ENCODE measurements at regions not wholly inside any gene's neighbourhood (a gene's known extent, or its start where the extent isn't known, plus 50 kb on each side); places are given as distances from the start of the nearest gene placed in this dataset.

DNA sequence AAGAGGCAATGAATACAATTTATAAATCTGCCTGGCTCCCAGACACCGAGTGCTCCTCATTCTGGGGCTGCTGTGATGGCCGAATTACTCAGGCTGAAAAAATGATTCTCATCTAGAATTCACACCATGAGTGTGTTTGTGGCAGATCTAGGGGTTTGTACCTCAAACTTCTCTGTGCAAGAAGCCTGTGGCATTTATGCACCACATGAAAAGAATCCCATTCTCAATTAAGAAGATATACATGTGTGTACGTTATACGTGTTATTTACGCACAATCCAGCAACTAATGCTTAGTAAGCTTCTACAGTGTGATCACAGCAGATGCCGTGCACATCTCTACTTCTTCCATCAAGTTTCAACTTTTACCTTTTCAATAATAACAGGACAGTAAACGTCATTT, 476.8 kb downstream of the SHQ1 start:
- DNase-seq (ENCODE audit: low spot score) (no peak), ATAC-seq (no peak)
- peaks cover 14% of the 10 kb centered on the region; the same call in 2 of the 3 replicates for H3K36me3 Mint-ChIP-seq (ENCODE audit: low read depth)
- H3K27me3 ChIP-seq (ENCODE audit: insufficient read depth) = no peaks in the 10 kb centered on the region
- H3K4me3 ChIP-seq = no peak overlapping the region
- H3K4me3 Mint-ChIP-seq = no peak overlapping the region
- no peaks in the 10 kb centered on the region for H3K36me3 ChIP-seq (ENCODE audit: insufficient read depth)
- no peak overlapping the region for H3K4me2 ChIP-seq
- no peaks in the 10 kb centered on the region for H3F3A ChIP-seq (replicated peaks; ENCODE audit: low read depth)
- H3K27ac ChIP-seq (ENCODE audit: low read depth) = no peak overlapping the region
- peaks cover 3% of the 10 kb centered on the region for H3K27me3 Mint-ChIP-seq (ENCODE audit: insufficient read depth, low read depth, poor library complexity)
- no peaks in the 10 kb centered on the region for H4K20me1 ChIP-seq (replicated peaks; ENCODE audit: insufficient read depth)
- no peak overlapping the region for H3K27ac Mint-ChIP-seq
- no peak overlapping the region for H2AFZ ChIP-seq
- H3K9me2 ChIP-seq (ENCODE audit: insufficient read depth) = 0 out of 2 replicates have a peak, but pooled peaks cover 5% of the 10 kb centered on the region
- peaks cover 50% of the 10 kb centered on the region for H3K4me1 ChIP-seq (ENCODE audit: insufficient read depth)
- no peaks in the 10 kb centered on the region; the same call in 2 of the 3 replicates for H3K9me3 Mint-ChIP-seq
- no peaks in the 10 kb centered on the region; the same call in 1 of the 2 replicates for H3K79me2 ChIP-seq (replicated peaks; ENCODE audit: insufficient read depth)
- no peak for TF ChIP-seq ZNF114 (CRISPR knock-in tag; IDR thresholded peaks at IDR 0.05)
- no peak for TF ChIP-seq NANOG (IDR thresholded peaks at IDR 0.05; ENCODE audit: borderline replicate concordance)
- TF ChIP-seq, protein P1, sequence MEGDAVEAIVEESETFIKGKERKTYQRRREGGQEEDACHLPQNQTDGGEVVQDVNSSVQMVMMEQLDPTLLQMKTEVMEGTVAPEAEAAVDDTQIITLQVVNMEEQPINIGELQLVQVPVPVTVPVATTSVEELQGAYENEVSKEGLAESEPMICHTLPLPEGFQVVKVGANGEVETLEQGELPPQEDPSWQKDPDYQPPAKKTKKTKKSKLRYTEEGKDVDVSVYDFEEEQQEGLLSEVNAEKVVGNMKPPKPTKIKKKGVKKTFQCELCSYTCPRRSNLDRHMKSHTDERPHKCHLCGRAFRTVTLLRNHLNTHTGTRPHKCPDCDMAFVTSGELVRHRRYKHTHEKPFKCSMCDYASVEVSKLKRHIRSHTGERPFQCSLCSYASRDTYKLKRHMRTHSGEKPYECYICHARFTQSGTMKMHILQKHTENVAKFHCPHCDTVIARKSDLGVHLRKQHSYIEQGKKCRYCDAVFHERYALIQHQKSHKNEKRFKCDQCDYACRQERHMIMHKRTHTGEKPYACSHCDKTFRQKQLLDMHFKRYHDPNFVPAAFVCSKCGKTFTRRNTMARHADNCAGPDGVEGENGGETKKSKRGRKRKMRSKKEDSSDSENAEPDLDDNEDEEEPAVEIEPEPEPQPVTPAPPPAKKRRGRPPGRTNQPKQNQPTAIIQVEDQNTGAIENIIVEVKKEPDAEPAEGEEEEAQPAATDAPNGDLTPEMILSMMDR (conservative IDR thresholded peaks at IDR 0.05; ENCODE audit: low read depth in 2 of 2) = no peak
- no peak for TF ChIP-seq CREB1 (CRISPR knock-in tag; IDR thresholded peaks at IDR 0.05; ENCODE audit: low read depth)
- TF ChIP-seq, protein P2, sequence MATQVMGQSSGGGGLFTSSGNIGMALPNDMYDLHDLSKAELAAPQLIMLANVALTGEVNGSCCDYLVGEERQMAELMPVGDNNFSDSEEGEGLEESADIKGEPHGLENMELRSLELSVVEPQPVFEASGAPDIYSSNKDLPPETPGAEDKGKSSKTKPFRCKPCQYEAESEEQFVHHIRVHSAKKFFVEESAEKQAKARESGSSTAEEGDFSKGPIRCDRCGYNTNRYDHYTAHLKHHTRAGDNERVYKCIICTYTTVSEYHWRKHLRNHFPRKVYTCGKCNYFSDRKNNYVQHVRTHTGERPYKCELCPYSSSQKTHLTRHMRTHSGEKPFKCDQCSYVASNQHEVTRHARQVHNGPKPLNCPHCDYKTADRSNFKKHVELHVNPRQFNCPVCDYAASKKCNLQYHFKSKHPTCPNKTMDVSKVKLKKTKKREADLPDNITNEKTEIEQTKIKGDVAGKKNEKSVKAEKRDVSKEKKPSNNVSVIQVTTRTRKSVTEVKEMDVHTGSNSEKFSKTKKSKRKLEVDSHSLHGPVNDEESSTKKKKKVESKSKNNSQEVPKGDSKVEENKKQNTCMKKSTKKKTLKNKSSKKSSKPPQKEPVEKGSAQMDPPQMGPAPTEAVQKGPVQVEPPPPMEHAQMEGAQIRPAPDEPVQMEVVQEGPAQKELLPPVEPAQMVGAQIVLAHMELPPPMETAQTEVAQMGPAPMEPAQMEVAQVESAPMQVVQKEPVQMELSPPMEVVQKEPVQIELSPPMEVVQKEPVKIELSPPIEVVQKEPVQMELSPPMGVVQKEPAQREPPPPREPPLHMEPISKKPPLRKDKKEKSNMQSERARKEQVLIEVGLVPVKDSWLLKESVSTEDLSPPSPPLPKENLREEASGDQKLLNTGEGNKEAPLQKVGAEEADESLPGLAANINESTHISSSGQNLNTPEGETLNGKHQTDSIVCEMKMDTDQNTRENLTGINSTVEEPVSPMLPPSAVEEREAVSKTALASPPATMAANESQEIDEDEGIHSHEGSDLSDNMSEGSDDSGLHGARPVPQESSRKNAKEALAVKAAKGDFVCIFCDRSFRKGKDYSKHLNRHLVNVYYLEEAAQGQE (IDR thresholded peaks at IDR 0.05; ENCODE audit: unreplicated experiment) = no peak
- no peak for TF ChIP-seq EZH2phosphoT487 (IDR thresholded peaks at IDR 0.05; ENCODE audit: unreplicated experiment)
- TF ChIP-seq, protein P3, sequence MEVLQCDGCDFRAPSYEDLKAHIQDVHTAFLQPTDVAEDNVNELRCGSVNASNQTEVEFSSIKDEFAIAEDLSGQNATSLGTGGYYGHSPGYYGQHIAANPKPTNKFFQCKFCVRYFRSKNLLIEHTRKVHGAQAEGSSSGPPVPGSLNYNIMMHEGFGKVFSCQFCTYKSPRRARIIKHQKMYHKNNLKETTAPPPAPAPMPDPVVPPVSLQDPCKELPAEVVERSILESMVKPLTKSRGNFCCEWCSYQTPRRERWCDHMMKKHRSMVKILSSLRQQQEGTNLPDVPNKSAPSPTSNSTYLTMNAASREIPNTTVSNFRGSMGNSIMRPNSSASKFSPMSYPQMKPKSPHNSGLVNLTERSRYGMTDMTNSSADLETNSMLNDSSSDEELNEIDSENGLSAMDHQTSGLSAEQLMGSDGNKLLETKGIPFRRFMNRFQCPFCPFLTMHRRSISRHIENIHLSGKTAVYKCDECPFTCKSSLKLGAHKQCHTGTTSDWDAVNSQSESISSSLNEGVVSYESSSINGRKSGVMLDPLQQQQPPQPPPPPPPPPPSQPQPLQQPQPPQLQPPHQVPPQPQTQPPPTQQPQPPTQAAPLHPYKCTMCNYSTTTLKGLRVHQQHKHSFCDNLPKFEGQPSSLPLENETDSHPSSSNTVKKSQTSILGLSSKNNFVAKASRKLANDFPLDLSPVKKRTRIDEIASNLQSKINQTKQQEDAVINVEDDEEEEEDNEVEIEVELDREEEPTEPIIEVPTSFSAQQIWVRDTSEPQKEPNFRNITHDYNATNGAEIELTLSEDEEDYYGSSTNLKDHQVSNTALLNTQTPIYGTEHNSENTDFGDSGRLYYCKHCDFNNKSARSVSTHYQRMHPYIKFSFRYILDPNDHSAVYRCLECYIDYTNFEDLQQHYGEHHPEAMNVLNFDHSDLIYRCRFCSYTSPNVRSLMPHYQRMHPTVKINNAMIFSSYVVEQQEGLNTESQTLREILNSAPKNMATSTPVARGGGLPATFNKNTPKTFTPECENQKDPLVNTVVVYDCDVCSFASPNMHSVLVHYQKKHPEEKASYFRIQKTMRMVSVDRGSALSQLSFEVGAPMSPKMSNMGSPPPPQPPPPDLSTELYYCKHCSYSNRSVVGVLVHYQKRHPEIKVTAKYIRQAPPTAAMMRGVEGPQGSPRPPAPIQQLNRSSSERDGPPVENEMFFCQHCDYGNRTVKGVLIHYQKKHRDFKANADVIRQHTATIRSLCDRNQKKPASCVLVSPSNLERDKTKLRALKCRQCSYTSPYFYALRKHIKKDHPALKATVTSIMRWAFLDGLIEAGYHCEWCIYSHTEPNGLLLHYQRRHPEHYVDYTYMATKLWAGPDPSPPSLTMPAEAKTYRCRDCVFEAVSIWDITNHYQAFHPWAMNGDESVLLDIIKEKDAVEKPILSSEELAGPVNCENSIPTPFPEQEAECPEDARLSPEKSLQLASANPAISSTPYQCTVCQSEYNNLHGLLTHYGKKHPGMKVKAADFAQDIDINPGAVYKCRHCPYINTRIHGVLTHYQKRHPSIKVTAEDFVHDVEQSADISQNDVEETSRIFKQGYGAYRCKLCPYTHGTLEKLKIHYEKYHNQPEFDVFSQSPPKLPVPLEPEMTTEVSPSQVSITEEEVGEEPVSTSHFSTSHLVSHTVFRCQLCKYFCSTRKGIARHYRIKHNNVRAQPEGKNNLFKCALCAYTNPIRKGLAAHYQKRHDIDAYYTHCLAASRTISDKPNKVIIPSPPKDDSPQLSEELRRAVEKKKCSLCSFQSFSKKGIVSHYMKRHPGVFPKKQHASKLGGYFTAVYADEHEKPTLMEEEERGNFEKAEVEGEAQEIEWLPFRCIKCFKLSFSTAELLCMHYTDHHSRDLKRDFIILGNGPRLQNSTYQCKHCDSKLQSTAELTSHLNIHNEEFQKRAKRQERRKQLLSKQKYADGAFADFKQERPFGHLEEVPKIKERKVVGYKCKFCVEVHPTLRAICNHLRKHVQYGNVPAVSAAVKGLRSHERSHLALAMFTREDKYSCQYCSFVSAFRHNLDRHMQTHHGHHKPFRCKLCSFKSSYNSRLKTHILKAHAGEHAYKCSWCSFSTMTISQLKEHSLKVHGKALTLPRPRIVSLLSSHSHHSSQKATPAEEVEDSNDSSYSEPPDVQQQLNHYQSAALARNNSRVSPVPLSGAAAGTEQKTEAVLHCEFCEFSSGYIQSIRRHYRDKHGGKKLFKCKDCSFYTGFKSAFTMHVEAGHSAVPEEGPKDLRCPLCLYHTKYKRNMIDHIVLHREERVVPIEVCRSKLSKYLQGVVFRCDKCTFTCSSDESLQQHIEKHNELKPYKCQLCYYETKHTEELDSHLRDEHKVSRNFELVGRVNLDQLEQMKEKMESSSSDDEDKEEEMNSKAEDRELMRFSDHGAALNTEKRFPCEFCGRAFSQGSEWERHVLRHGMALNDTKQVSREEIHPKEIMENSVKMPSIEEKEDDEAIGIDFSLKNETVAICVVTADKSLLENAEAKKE (CRISPR knock-in tag; IDR thresholded peaks at IDR 0.05) = no peak
- no peak for TF ChIP-seq STAT1 (IDR thresholded peaks at IDR 0.05; ENCODE audit: unreplicated experiment)
- no peak for TF ChIP-seq POLR2AphosphoS5 (IDR thresholded peaks at IDR 0.05; ENCODE audit: low read depth)
- TF ChIP-seq JUNB (IDR thresholded peaks at IDR 0.05; ENCODE audit: unreplicated experiment) = no peak
- no peak for TF ChIP-seq EZH2 (IDR thresholded peaks at IDR 0.05; ENCODE audit: low read depth, unreplicated experiment)
- TF ChIP-seq, protein P4, sequence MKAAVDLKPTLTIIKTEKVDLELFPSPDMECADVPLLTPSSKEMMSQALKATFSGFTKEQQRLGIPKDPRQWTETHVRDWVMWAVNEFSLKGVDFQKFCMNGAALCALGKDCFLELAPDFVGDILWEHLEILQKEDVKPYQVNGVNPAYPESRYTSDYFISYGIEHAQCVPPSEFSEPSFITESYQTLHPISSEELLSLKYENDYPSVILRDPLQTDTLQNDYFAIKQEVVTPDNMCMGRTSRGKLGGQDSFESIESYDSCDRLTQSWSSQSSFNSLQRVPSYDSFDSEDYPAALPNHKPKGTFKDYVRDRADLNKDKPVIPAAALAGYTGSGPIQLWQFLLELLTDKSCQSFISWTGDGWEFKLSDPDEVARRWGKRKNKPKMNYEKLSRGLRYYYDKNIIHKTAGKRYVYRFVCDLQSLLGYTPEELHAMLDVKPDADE (IDR thresholded peaks at IDR 0.05) = no peak
- no peak for TF ChIP-seq ZNF331 (CRISPR knock-in tag; IDR thresholded peaks at IDR 0.05; ENCODE audit: low read depth)
- H3K4me1 Mint-ChIP-seq = peaks cover 66% of the 10 kb centered on the region
